Fibroblast of lung (primary cell): ENCODE measurements at regions not wholly inside any gene's neighbourhood (a gene's known extent, or its start where the extent isn't known, plus 50 kb on each side); places are given as distances from the start of the nearest gene placed in this dataset.

Experiments
- DNase-seq, 2 donors: peaks; one replicate each; pipeline versions ENCODE4 v3.0.0 to v3.0.0-alpha.2; 2010; ENCODE audit warnings: low read depth in 2 of 2
- H2AFZ ChIP-seq: 2 replicates; pipeline ENCODE4 v1.5.1; 2012; ENCODE audit warnings: low read length, control low read depth, inconsistent platforms
- H3K27ac ChIP-seq: 2 replicates; pipeline ENCODE4 v1.5.1; 2011; ENCODE audit warnings: low read length, control low read depth; ENCODE audit not compliant: insufficient read depth
- H3K27me3 ChIP-seq: 2 replicates; pipeline ENCODE4 v1.5.1; 2011; ENCODE audit warnings: mild to moderate bottlenecking, low read length; ENCODE audit not compliant: control insufficient read depth, insufficient read depth
- H3K36me3 ChIP-seq: 2 replicates; pipeline ENCODE4 v1.5.1; 2011; ENCODE audit warnings: low read length; ENCODE audit not compliant: control insufficient read depth, insufficient read depth
- H3K4me1 ChIP-seq: 2 replicates; pipeline ENCODE4 v1.5.1; 2011; ENCODE audit warnings: low read length; ENCODE audit not compliant: control insufficient read depth, insufficient read depth; ENCODE audit errors: extremely low read depth
- H3K4me2 ChIP-seq: 2 replicates; pipeline ENCODE4 v1.5.1; 2011; ENCODE audit warnings: low read length, control low read depth; ENCODE audit not compliant: insufficient read depth; ENCODE audit errors: extremely low read depth
- H3K4me3 ChIP-seq, 4 experiments: fragments of 200-600 bp in 1 of 4; sonication (generic) in 1 of 4; replicated peaks in 1 of 4; 2 replicates each; pipeline ENCODE4 v1.5.1; 2011 to 2016; ENCODE audit warnings: low read length in 4 of 4, low read depth in 3 of 4, mild to moderate bottlenecking in 3 of 4, control low read depth in 2 of 4, inconsistent platforms in 1 of 4, mixed read lengths in 1 of 4; ENCODE audit not compliant: insufficient read depth in 1 of 4; ENCODE audit errors: control extremely low read depth in 1 of 4
- H3K79me2 ChIP-seq: 2 replicates; pipeline ENCODE4 v1.5.1; 2012; ENCODE audit warnings: mild to moderate bottlenecking, low read length, inconsistent platforms; ENCODE audit not compliant: control insufficient read depth, insufficient read depth
- H3K9ac ChIP-seq: 2 replicates; pipeline ENCODE4 v1.5.1; 2011; ENCODE audit warnings: mild to moderate bottlenecking, low read length, control low read depth; ENCODE audit not compliant: insufficient read depth
- H3K9me3 ChIP-seq: 2 replicates; pipeline ENCODE4 v1.5.1; 2012; ENCODE audit warnings: low read depth, low read length; ENCODE audit not compliant: control insufficient read depth, insufficient read depth
- H4K20me1 ChIP-seq: 2 replicates; pipeline ENCODE4 v1.5.1; 2011; ENCODE audit warnings: low read length; ENCODE audit not compliant: control insufficient read depth, insufficient read depth; ENCODE audit errors: extremely low read depth
- EZH2 ChIP-seq: IDR thresholded peaks from 2 replicates; pipeline ENCODE4 v1.5.1; 2012; ENCODE audit warnings: low read length, control low read depth, mild to moderate bottlenecking; ENCODE audit errors: missing control alignments
- TF ChIP-seq, protein P1 (sequence below), 2 donors: IDR thresholded peaks in 1 of 2; conservative IDR thresholded peaks in 1 of 2; 1 replicate in 1 of 2; 2 replicates in 1 of 2; pipeline ENCODE4 v1.5.1; 2011 to 2012; ENCODE audit warnings: low read length in 2 of 2, control low read depth in 1 of 2, inconsistent platforms in 1 of 2, low read depth in 1 of 2, mild to moderate bottlenecking in 1 of 2

DNA sequence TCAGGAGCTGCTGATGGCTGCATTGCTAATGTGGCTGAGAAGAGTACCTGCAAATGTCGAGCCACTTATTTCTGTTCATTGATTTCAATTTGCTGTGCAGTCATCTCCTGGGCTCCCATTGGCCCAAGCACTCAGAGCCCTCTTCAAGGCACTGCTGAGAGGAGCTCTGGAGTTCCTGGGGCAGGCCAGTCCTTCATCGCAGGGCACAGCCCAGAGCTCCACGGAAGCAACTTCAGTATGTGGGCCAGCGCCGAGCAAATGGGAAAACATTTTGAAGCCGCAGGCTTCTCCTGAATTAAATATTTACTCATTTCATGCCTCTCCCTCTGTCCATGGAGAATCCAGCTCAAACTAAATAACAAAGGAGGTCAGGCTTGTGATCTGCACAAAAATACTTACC, 383.3 kb downstream of the BCOR start:
- no peak for DNase-seq

DNA sequence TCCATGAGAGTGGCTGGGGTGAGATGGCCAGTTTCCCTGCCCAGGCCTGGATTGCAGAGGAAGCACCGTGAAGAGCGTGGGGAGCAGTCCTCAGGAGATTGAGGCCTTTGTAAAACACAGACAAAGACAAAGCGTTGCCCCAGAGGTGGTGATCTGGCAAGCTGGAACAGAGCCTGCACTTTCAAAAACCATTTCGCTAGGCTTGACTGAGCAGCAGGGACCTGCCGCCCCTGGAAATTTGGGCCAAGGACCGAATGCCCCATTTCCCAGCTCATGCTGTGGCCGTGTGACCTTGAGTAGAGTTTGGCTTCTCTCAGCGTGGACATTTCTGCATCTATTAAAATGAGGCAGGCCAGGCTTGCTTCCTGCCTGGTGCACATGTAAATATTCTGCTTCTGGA, 381.4 kb downstream of the BCOR start:
- Histone ChIP-seq H3K9ac (no peak overlapping the region), H3K4me2 (no peak overlapping the region), H3K4me3 (no peak overlapping the region), H4K20me1 (no peaks in the 10 kb centered on the region), H2AFZ (no peak overlapping the region), H3K9me3 (no peaks in the 10 kb centered on the region), H3K79me2 (no peaks in the 10 kb centered on the region), H3K36me3 (no peaks in the 10 kb centered on the region), H3K27me3 (peaks cover under 1% of the 10 kb centered on the region), H3K4me1 (no peaks in the 10 kb centered on the region), H3K27ac (no peak overlapping the region)
- DNase-seq: no peak
- TF ChIP-seq, protein P1, sequence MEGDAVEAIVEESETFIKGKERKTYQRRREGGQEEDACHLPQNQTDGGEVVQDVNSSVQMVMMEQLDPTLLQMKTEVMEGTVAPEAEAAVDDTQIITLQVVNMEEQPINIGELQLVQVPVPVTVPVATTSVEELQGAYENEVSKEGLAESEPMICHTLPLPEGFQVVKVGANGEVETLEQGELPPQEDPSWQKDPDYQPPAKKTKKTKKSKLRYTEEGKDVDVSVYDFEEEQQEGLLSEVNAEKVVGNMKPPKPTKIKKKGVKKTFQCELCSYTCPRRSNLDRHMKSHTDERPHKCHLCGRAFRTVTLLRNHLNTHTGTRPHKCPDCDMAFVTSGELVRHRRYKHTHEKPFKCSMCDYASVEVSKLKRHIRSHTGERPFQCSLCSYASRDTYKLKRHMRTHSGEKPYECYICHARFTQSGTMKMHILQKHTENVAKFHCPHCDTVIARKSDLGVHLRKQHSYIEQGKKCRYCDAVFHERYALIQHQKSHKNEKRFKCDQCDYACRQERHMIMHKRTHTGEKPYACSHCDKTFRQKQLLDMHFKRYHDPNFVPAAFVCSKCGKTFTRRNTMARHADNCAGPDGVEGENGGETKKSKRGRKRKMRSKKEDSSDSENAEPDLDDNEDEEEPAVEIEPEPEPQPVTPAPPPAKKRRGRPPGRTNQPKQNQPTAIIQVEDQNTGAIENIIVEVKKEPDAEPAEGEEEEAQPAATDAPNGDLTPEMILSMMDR (conservative IDR thresholded peaks at IDR 0.05 in 1 of 2, IDR thresholded peaks at IDR 0.05 in 1 of 2; ENCODE audit: low read depth in 1 of 2, low read length in 2 of 2): no peak
- no peak for TF ChIP-seq EZH2

More for the DNA sequence above, 383.3 kb downstream of the BCOR start:
- Histone ChIP-seq H3K9me3 (no peaks in the 10 kb centered on the region), H3K4me2 (no peak overlapping the region), H3K9ac (no peak overlapping the region), H3K4me3 (no peak overlapping the region), H4K20me1 (no peaks in the 10 kb centered on the region), H3K79me2 (no peaks in the 10 kb centered on the region), H3K27ac (no peak overlapping the region), H3K36me3 (no peaks in the 10 kb centered on the region), H3K27me3 (no peaks in the 10 kb centered on the region), H3K4me1 (no peaks in the 10 kb centered on the region), H2AFZ (no peak overlapping the region)
- no peak for TF ChIP-seq EZH2
- TF ChIP-seq, protein P1 (conservative IDR thresholded peaks at IDR 0.05 in 1 of 2, IDR thresholded peaks at IDR 0.05 in 1 of 2; ENCODE audit: low read depth in 1 of 2, low read length in 2 of 2): no peak

DNA sequence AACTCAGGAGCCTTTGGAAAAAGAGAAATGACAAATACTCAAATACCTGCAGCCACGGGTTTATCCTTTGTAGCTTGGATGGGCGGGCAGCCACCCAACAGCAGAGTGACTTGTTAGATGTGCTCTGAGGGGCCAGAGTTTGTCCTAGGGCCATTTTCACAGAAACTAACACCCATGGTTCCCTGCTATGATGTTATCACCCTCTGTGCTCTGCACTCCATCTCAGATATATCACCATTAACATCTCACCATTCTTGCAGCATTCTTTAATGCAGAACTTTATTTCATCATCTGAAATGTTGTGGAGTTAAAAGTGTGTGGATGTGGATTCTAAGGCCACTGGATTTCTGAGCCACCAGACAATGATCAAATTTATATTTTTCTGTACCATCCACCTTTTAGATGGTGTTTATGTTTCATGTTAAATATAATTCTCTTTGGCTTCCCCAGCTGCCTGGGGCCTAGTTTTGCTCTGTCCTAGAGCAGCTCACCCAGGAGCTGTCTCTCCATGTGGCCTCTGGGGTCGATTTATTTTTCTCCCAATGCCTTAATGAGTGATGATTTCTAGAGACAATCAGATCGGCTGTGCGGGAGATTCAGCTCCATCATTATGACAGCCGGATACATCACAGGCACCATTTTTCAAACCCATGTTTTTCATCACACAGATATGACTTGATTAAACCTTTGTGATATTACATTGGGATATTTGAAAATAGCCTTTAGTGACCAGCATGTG, 380.8 kb downstream of the BCOR start:
- Histone ChIP-seq H3K36me3 (no peaks in the 10 kb centered on the region), H3K27me3 (peaks cover 4% of the 10 kb centered on the region), H3K4me3 (no peak overlapping the region), H3K9ac (no peak overlapping the region), H3K9me3 (no peaks in the 10 kb centered on the region), H3K4me1 (peaks cover 3% of the 10 kb centered on the region), H3K79me2 (no peaks in the 10 kb centered on the region), H2AFZ (no peak overlapping the region), H3K4me2 (no peak overlapping the region), H4K20me1 (no peaks in the 10 kb centered on the region), H3K27ac (no peak overlapping the region)
- TF ChIP-seq EZH2: no peak
- TF ChIP-seq, protein P1 (conservative IDR thresholded peaks at IDR 0.05 in 1 of 2, IDR thresholded peaks at IDR 0.05 in 1 of 2; ENCODE audit: low read depth in 1 of 2, low read length in 2 of 2): no peak
- DNase-seq: no peak
